ENCODE measurements at regions not wholly inside any gene's neighbourhood (a gene's known extent, or its start where the extent isn't known, plus 50 kb on each side); places are given as distances from the start of the nearest gene placed in this dataset.

DNA sequence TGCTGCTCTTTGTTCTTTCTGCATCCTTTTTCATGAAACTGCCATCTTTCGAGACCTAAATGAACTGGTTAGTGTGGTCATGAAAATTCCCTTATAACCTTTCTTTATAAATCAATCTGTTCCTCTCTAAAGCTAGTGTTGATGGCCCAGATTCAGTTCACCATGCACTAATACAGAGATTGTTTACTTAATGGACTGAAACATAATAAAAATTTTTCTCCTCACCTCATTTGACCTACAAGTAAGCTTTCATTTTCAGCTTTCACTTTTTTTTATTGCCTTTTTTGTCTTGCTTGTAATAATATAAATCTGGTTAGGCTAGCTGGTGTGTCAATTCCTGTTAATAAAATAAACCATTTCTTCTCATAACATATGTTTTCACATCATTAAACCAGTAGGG is 183.8 kb downstream of the CCDC59 start:
- DNase-seq (ENCODE audit: low read depth): no peak

DNA sequence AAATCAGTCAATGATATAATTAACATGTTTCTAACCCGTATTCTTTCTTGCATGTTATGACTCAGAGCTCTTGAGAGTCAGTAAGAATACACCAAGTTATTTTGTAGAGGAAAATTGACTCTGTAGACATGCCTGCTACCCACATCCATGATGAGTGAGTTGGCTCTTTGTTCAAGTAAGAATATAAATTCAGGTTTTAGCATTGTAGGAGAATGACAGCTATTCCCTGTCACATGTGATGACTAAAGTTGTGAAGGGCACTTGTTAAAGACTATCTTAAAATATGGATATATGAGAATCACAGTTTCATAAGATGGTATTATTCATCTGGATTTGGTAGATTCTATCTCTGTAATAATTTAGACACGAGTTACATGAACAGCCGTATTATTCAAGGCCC is 209.1 kb downstream of the CCDC59 start:
- no peak for DNase-seq (ENCODE audit: low read depth)

DNA sequence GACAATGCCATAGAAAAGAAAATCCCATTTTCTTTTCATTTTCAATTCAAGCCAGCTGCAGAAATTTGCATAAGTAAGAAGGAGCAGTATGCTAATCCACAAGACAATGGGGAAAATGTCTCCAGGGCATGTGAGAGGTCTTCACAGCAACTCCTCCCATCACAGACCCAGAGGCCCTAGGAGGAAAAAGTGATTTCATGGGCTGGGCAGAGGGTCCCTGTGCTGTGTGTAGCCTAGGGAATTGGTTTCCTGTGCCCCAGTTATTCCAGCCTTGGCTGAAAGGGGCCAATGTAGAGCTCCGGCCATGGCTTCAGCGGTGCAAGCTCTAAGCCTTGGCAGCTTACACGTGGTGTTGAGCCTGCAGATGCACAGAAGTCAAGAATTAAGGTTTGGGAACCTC is 211.4 kb downstream of the CCDC59 start:
- DNase-seq (ENCODE audit: low read depth): no peak

DNA sequence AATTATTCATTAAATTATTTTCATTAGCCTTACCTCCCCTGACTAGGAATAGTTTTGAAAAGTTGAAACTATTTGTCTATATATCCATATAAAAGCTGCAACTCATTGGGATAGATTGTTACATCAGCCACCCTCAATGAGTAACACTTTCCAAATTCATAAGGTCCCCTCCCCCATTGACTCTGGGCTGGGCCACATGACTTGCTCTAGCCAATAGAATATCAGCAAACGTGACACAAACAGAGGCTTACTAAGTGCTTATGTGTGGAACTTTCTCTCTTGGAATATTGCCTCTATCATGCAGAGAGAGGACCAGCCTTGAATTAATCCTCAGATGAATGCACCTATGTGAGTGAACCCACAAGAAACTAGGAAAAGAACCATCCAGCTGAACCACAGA is 213.7 kb downstream of the CCDC59 start:
- no peak for DNase-seq (ENCODE audit: low read depth)

DNA sequence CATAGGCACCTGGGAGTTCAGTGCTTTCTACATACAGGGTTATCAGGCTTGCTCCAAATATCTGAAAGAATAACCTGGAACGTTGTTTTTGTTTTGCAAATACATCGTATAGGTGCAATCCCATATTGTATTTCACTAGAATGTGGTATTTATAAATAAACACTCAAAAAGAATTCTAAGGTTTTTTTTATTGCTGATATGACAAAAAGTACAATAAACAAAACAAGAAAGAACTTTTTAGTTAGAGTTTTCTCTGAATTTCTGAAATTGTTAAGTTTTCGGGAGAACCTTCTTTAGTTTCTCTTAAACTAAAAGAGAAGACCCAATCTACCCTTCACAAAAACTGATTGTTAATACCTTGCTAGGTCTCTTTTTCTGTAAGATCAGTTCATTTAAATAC is 225.8 kb downstream of the CCDC59 start:
- DNase-seq (ENCODE audit: low read depth): no peak

DNA sequence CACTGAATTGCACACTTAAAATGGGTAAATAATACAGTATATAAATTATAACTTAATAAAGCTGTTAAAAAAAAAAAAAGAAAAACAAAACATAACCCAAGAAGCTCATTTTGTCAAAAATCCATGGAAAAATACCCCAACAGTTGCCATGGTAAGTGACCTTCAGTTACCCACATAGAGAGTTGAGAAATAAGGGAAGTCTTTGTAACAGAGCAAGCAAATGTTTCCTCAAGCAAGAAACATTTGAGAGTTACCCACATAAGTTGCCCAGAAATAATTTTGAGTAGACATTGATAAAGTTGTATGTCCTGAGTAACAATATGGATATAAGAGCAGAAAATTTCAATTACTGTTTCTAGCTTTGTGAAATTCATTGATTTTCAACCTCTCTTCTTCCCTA is 227.4 kb downstream of the CCDC59 start:
- DNase-seq (ENCODE audit: low read depth): no peak

DNA sequence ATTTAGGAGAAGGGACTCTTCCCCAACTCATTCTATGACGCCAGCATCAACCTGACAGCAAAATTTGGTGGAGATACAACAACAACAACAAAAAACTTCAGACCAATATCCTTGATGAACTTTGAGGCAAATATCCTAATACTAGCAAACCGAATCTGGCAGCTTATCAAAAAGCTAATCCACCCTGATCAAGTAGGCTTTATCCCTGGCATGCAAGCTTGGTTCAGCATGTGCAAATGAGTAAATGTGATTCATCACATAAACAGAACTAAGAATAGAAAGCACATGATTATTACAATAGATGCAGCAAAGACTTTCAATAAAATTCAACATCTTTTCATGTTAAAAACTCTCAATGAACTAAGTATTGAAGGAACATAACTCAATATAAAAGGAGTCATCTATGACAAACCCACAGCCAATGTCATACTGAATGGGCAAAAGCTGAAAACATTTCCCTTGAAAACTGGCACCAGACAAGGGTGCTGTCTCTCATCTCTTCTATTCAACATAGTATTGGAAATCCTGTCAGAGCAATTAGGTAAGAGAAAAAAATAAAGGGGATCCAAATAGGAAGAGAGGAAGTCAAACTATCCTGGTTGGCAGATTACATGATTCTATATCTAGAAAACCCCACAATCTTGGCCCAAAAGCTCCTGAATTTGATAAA is 233.3 kb downstream of the CCDC59 start:
- peak; percentile 10 for DNase-seq (ENCODE audit: low read depth)

DNA sequence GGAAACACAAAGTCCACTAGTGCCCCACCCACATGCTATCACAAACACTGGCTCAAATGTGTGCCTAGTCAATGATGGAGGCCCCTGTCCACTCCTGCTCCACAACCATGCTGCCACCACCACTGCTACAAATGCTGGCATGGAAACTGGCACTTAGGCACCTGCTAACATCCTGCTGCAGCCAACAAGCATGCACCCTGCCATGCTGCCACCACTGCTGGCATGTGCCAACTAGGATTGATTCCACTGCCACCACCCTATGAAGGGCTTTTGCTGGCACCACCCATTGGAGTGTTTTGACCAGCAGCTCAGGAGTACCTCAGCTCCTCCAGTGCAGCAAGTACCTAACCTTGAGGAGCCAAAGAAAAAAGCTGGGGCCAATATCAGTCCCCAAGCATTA is 236.6 kb downstream of the CCDC59 start:
- no peak for DNase-seq (ENCODE audit: low read depth)

DNA sequence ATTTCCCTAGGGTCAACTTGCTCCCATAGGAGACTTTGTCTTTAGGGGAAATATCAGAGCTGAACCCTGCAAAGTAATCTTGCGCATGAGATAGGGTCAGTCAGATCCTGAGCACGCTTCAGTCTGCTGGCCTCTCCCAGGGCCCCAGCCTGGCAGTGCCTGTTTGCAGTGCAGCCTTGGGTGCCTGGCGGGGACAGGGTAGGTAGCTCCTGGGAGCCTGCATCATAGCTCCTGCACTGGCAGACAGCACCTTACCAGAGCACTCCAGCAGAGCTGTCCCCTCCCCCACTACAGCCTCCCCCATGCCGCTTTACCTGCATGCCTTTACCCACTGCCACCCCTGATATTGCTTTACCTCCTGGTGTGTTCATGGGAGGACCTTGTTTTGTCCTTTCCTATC is 237.3 kb downstream of the CCDC59 start:
- no peak for DNase-seq (ENCODE audit: low read depth)

DNA sequence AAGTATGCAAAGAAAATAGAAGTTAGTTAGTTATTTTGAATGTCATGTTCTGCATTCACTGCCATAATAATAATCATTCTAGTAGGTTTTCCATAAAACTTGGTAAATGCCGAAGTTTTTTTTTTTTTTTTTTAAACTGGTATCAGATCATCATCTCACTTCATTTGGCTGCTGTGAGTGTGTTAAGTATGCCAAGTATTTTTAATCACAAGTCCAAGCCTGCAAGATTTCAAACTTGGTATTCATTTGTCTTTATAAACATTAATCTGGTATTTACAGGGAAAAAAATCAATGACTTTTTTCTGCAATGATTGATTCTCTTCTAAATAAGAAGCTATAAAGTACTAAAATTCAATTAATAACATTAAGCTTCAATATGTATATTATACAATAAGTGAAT is 248.9 kb downstream of the CCDC59 start:
- no peak for DNase-seq (ENCODE audit: low read depth)

DNA sequence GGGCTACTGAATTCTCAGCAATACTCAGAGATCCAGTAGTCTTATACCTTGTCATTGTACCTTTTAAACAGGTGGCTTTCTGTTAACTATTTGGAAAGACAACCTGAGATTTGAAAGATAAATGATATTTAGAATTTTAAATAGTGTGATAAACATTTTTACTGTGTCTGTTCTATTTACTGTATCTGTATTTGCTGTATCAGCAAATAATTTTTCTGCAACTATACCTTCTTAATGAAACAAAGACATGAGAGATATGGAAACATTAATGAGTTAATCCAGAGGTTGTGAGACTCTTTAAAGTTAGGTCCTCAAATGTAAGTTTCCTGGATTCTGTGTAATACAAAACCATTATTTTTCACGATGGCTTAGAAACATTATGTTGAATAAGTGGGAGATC is 249.6 kb downstream of the CCDC59 start:
- no peak for DNase-seq (ENCODE audit: low read depth)

DNA sequence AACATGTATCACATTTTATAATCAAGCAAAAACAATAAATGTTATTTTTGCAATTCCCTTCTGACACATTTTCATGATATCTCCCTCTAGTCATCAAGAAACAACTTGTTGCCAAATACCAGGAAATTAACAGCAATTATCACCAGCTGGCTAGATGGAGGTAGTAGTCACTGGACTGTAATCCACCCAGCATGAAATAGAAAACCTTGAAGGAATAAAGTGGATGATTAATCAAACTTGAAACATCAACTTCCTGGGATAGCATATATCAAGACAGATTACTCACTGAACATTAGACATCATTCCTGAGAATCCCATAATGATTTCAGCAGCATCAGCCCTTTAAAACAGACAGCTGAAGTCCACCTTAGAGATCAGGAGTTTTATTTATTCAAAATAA is 259.0 kb downstream of the CCDC59 start:
- DNase-seq (ENCODE audit: low read depth): no peak

DNA sequence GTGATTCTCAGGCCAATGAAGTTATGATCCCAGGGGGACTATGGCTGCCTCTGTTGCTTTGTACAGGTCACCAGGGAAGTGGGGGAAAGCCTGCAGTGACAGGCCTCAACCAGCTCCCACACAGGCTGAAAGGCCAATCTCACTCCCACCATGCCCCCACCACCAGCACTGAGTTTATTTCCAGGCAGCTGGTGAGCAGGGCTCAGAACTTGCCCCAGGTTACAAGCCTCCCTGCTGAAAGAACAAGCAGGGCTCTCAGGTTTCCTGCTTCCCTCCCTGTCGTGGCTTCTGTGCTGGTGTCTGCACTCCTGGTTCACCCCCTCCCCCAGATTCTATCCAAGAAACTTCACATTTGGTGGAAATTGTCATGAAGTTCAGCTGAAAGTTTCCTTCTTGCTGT is 260.3 kb downstream of the CCDC59 start:
- DNase-seq (ENCODE audit: low read depth): no peak

DNA sequence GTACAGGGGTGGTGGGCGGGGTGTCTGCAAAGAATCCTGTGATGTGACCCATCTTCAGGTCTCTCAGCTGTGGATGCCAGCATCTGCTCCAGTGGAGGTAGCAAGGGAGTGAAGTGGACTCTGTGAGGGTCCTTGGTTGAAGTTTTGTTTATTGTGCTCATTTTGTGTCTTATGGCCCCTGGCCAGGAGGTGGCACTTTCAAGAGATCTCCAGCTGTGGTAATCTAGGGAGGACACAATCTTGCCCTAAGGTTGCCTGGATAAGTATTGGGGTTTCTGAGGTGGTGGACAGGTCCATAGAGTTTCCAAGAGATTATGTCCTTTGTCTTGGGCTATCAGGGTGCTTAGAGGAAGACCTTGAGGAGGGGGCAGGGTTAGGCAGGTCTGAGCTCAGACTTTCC is 260.7 kb downstream of the CCDC59 start:
- DNase-seq (ENCODE audit: low read depth): no peak

DNA sequence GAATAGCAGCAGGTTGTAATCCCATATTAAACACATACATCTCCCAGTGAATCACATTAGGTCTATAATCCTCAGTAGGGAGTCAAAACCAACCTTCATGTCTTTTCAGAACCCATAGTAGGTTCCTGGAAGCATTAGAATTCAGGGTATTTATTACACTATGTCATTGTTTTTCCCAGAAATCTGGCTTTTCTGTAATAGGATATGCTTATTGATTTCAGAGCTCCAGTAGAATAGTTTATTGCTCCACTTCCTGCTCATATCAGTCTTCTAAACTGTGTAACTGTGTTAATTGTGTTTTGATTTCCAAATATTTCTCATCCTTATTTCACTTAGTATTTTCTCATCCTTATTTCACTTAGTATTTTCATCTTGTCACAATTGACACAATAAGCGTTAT is 268.0 kb downstream of the CCDC59 start:
- no peak for DNase-seq (ENCODE audit: low read depth)

DNA sequence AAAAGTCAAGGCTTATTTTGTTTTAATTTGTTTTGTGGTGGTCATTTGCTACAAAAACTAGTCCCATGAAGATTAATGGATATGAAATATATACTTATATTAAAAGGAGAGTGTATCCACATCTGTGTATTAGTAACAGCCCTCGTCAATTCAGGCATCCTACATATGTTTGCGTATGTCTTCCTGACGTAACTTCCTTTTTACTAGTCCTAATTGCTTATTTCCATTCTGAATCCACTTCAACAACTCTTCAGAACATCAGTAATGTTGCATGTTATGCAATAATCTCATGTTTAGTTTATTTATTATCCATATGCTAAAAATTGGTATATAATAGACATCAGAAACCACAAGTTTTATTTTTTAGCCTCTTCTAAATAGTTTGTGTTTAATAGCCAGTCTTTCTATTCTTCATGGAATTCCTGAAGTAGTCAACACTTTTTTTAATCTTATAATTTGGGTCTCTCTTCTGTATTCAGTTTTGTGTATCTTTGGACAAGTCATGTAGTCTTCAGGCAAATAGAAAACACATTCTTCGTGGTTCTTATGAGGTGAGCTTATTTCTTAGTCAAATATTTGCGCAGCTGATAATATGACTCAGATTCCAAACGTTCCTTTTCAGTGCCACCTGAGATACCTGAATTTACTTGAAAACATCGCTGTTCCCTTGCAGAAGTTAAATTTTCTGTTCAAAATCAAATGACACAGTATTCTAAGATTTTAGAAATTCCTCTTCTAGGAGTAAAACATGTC is 268.6 kb downstream of the CCDC59 start:
- DNase-seq (ENCODE audit: low read depth): no peak

DNA sequence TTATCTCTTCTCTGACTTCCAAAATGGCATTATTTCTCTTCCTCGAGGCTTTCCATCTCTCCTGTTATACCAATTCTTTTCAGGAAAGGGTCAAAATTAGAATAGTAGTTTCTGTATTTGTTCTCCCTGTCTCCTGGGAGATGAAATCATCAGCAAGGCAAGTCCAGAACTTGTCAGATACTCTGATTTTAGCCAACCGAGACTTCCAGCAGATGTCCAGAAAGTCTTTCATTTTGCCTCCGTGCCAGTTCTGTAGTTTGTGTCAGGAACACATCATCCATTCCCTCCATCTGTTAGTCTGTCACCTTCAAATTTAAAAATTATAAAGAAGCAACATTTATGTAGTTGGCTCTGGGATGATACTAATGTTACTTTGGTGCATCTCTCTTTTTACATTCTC is 275.7 kb downstream of the CCDC59 start:
- DNase-seq (ENCODE audit: low read depth): no peak

DNA sequence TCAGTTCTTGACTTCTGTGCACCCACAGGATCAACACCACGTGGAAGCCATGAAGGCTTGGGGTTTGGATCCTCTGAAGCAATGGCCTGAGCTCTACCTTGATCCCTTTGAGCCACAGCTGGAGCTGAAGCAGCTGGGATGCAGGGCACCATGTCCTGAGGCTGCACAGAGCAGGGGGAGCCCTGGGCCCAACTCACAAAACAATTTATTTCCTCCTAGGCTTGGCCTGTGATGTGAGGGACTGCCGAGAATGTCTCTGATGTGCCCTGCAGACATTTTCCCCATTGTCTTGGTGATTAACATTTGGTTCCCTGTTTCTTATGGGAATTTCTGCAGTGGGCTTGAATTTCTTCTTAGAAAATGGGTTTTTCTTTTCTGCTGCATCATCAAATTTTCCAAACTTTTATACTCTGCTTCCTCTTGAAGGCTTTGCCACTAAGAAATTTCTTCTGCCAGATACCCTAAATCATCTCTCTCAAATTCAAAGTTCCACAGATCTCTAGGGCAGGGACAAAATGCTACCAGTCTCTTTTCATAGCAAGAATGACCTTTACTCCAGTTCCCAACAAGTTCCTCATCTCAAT is 288.2 kb downstream of the CCDC59 start:
- no peak for DNase-seq (ENCODE audit: low read depth)

DNA sequence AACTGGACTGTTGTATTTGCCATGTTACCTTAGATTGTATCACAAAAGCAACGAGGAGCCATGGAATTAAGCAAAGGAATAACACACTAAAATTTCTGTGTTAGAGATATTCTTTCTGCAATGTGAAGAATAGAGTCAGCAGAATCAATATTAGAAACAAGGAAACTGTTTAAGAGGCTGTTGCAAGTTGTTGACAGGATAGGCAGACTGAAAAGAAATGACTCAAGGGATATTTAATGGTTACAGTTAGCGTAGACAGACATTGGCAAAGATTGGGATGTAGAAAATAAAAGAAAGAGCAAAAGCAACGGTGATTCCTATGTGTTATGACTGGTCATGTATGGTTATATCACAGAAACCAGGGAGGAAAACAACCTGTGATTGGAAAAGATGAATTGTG is 299.0 kb upstream of the PPFIA2 start:
- no peak for DNase-seq (ENCODE audit: low read depth)

DNA sequence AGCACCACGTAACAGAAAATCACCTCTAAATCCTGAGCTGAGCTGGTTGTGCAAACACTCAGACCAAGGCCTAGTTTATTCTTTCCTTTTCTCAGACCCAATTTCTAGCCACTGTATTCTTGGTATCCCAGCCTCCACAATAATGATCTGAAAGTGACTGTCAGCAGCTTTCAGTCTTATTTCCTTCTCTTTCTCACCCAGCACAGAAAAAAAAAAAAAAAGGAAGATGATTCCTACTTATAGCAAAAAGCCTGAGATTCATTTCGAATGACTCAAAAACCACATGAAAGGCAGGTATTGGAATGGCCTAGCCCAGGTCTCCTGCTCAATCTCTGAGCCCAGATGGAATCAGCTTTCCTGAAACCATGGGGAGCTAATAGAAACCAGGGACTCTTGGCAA is 298.6 kb upstream of the PPFIA2 start:
- peak; percentile 1 for DNase-seq (ENCODE audit: low read depth)

DNA sequence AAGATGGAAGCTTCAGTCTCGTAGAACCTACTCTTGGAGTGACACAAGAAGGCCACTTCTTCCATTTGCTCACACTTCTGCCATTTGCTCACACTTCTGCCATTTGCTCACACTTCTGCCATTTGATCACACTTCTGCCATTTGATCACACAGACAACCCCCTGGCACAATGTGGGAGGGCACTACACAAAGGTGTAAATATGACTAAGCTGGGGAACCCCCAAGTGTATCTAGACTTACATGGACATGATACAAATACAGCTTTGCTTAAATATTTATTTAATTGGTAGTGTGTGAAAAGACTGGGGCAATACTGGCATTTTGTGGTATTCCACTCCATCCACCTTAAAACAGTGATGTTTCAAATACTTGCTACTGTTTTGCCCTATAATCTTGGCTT is 296.2 kb upstream of the PPFIA2 start:
- DNase-seq (ENCODE audit: low read depth): no peak

DNA sequence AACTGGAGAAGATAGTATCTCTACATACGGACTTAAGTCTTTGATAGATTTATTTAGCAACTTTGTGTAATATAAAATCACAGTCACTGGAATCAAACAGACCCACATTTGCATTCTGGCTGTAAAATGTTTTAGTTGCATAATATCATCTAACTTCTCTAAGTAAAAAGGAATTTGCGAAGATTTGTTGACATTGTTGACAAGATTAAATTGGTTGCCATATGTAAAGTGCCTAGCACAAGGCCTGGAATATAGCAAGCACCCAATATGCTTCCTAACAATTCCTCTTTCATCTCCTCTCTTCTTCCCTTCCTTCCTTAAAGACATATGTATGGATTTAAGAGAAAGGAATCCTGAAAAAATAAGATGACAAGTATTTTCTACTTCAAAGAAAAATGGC is 295.4 kb upstream of the PPFIA2 start:
- DNase-seq (ENCODE audit: low read depth): no peak

DNA sequence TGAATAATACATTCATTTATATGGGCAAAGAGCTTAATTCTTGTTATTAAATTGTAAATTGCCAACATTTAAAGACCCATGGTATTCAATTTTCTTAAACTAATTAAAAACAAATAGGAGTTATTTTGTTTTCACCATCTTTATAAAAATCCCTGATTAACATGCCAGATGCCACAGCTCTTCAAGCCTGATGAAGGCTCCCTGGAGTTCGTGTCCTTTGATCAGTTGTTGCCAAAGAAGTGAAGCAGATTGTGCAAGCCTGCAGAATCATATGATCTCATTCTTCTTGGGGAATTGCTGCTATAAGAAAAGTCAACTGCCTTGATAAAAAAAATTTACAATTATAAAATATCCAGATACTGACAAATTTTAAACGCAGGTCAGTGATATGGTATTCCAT is 288.3 kb upstream of the PPFIA2 start:
- no peak for DNase-seq (ENCODE audit: low read depth)
